ENCODE measurements at regions not wholly inside any gene's neighbourhood (a gene's known extent, or its start where the extent isn't known, plus 50 kb on each side); places are given as distances from the start of the nearest gene placed in this dataset.

DNA sequence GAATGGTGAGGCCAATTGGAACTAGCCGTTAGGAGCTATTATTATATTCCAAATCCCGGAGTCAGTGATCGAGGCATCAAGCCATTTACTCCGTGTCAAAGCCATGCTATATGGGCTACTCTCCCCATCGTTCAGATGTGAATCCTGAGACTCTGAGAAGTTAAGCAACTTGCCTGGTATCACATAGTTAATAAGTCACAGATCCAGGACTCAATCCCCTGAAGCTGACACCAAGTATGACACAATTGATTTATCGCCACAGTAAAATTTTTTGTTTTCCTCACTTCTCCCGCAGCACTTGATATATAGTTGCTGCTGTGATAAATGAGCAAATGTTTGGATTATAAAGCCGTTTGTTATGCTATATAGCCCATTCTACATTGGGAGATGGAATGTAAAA lies 50.8 kb upstream of the TSHZ2 start:
- DNase-seq = no peak

DNA sequence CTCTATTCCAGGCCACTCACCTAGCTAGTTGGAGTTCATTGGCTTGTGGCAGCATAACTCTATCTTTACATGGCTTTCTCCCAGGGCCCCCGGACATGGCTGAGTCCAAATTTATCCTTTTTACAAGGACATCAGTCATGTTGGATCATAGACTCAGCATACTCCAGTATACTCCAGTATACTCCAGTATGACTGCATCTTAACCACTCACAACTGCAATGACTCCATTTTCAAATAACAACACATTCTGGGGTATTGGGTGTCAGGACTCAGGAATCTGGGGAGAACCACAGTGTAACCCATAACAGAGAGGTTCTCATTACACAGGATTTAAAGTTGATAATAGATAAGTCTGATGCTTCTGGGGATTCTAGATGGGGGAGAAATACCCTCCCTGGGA lies 53.8 kb upstream of the TSHZ2 start:
- no peak for DNase-seq

DNA sequence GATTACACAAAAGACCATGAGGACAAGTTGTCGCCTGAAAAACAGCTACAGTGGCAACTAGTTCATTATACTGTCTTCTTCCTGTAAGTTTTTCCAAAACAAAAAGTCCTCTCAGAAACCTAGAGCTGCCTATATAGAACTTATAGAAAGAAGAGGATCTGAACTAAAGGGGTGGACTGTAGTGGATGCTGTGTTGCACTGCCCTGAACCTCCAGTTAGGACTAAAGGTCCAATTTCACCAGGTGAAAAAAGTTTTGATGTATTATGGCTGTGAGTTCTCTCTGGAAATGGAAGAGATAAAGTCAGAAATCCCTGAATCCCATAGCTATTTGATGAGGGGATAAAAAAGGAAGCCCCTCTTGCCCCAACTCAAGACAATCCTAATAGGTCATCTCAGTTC lies 56.6 kb upstream of the TSHZ2 start:
- DNase-seq = no peak

DNA sequence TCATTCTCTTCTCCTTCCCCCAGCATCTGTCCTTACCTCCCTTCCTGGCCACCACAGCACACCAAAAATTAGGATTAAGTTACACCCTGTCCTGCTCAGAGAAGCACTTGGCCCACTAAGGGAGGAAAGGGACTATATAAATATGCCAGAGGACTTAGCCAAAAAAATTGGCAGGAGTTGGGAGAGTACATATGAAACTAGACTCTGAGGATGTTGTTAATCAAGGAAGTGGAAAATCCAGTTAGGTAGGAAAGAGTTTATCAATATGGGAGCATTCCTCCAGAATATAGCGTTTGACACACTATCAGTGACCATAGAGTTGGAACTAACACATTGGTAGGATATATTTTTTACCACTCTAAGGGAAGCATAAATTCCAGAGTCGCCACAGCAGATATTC lies 57.3 kb upstream of the TSHZ2 start:
- no peak for DNase-seq

DNA sequence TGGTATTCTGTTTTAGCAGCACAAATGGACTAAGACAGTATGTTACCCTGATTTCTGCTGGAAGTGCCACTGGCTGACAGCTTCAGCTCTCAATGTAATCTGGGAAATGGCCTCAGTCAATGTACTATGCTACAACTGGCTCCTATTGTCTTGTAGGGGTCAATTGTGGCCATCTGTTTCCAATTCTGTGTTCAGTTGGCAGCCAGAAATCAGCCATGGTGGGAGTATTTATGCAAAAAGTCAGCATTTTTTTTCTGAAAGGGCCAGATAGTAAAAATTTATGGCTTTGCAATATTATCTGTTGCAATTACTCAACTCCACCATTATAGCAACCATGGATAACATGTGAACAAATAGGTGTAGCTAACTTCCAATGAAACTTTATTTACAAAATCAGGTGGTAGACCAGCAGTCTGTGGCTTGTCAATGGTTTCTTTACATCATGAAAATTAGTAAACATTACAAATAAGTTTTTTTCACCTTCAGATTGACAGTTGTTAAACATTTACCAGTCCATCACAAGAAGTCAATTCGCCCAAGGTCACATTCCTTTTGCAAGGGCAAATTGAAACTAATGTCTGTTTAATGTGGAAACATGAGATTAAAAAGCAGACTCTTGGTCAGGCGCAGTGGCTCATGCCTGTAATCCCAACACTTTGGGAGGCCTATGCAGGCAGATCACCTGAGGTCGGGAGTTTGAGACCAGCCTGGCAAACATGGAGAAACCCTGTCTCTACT lies 58.3 kb upstream of the TSHZ2 start:
- DNase-seq = no peak

DNA sequence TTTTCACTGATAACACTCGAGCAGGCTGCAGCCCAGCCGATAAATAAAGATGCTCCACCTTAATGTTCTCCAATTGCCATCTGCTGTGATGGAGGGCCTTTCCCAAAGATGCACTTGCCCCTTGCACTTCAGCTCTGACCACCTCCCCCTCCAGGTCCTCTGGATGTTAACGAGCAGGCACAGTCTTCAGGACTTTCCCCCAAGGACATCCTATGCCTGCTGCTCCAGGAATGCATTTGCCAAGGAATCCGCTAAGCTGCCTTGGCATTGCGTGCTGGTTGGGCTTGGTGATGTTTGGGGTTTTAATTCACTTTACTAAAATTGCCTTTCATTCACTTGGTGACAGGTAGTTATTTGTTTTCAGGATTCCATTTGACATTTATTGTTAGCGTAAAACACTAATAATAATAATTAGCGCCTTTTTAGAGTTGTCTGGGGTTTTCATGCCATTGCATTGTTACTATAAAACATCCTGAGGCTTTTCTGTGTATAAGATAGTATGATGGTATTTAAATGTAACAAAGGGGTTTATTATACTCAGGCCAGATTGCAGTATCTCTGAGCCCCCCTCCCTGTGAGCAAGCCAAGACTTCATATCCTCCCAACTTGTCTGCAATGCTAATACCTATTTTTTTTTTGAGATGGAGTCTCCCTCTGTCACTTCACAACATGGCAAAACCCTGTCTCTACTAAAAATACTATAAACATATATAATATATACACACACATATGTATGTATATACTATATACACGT lies 66.7 kb upstream of the TSHZ2 start:
- DNase-seq = no peak

DNA sequence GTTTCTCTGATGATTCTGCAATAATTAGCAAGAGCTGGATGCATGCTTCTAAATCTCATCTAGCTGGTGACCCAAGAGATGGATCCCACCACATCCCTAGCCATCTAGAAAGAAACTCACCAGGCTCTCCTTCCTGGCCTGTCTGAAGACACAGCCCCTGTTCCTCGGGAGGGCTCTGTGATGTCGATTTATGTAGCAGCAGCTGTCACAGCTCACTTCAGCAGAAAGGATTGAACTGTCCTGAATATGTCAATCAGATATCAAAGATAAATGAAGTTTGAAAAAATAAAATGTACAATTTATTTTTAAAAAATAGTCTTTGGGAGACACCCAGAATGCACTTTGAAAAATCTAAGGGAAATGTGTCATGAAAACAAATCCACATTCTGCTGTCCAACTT lies 67.3 kb upstream of the TSHZ2 start:
- no peak for DNase-seq

DNA sequence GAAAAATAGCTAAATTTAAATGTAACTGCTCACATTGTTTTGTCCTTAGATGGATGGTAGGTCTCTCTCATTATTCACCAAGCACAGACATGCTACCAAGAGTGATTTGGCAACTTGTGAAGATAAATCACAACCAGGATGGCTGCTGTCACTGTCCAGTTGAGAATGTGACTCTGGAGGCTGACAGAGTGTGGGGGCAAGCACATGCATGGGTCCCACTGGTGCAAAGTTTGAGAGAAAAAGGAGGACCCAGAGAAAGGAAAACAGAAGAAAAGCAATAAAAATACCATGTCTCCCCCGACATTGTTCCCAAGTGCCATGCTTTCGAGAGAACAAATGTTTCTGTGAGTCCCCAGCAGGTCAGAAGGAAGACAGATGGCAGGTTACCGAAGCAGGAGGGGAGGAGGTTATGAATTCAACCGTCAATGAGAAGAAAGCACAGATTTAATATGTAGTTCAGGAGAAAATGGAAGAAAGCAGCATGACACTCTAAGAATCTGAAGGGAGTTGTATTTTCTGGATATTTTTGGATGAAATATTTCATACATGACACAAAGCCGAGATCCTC lies 73.0 kb upstream of the TSHZ2 start:
- no peak for DNase-seq

DNA sequence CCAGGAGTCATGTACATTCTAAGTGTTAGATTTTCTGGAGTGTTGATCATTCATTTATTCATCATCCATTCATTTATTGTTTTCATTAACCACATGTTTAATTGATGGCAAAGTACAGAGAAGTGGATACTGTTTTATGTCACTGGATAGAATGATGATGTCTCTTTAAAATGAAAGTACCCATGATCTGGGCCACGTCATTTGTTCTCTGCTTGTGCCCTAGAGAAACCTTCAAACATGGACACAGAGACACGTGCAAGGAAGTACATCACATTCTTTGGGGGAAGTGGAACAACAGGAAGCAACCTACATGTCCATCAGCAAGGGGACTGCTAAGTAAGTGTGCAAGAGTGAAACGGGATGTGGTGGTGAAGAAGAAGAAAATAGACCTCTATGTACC lies 75.8 kb upstream of the TSHZ2 start:
- no peak for DNase-seq

DNA sequence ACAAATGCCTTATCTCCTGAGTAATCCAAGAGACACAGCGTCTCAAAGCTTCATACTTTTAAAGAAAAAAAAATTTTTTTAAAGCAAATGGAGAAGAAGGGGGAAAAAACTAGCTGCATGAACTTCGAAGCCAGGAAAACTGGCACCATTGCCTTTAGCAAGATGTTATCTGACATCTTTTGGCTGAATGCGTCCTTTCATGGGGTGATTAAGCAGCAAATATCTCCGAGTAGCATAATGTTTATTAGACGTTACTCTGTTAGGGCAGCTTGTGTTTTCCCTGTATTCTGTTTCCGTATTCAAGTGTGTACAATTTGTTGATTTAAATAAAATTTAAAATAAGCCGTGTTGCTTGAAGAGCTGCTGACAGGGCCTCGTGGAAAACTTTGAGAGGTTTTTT lies 76.5 kb upstream of the TSHZ2 start:
- no peak for DNase-seq

DNA sequence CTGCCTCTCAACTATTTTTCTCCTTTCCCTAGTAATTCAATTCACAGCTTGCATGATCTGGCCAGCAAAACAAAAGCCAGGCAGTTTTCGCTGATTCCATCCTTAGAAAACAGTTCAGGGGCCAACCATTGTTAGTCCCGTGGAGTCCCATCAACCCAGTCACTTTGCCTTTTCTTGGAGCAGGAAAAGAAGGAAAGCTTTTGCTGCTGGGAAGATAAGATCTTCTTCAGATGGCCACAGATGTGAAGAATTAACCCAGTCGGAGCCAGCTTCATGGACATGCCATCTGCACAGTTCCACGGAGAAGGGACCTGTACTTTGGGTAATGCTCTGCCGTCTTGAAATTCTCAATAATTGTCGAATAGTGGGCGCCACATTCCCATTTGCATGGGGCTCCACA lies 76.9 kb upstream of the TSHZ2 start:
- DNase-seq = no peak

DNA sequence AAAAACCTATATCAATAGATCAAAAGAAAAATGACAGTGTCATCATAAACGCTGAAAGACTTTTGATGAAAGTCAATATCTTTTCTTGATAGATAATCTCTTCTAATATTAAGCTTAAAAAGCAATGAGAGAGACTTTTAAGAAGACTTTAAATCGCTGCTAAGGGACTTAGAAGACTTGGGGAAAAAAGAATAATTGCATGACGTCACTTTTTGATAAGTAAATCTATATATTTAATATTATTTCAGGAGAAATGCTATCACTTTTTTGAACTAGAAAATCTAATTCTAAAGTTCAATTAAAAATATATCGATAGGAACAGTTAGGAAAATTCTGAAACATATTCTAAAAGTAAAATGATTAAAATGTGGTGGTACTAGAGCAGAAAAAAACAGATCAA lies 78.7 kb upstream of the TSHZ2 start:
- DNase-seq = no peak

DNA sequence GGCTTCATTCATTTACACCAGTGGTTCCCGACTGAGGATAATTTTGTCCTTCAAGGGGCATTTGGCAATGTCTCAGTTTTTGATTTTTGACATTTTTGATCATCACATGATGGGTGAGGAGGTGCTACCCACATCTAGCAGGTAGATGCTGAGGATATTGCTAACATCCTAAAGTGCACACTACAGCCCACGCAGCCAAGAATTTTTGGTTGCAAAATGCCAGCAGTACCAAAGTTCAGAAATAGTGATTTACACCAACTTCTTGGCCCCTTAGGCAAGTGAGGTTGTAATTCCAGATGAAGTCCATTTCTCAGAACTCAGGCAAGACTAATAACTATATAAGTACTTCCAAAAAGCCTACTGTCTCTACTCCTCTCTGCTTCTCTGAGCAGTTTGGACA lies 80.1 kb upstream of the TSHZ2 start:
- DNase-seq = no peak

DNA sequence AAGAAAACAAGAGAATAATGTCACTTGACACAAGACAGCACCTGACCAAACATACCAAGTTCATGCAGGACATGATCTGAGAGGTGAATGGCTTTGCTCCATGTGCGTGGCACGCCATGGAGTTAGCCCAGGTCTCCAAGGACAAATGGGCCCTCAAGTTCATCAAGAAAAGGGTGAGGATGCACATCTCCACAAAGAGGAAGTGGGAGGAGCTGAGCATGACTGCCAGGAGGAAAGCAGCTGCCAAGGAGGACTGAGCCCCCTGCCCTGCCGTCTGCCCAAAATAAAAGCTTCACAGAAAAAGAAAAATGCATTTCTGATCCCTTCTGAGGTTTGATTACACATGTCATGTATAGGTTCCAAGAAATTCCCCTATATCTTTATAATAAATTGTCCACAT lies 82.0 kb upstream of the TSHZ2 start:
- DNase-seq = no peak

DNA sequence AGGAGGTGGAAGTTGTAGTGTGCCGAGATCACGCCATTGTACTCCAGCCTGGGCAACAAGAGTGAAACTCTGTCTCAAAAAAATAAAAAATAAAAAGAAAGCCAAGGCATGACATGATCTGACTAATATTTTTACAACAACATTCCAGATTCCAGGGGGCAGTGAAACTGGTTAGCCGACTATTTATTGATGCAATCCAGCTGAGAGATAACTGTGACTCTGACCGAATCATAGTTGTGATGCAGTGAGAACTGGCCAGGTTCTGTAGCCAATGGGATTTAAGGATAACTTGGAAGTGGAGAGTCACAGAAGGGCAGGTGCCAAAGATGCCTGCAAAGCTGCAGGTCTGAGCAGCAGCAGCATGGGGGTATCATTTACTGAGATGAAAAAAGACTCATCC lies 82.9 kb upstream of the TSHZ2 start:
- DNase-seq = no peak

DNA sequence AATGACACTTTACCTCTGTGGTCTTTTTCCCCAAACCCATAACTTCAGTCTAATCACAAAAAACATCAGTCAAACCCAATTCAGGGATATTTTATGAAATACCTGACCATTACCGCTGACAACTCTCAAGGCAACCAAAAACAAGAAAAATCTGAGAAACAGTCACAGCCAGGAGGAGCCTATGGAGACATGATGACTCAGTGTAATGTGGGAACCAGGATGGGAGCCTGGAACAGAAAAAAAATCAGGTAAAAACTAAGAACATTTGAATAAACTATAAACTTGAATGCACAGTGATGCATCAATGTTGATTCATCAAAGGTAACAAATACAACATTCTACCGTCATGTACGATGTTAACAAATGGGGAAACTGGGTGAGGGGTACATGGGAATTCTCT lies 84.1 kb upstream of the TSHZ2 start:
- no peak for DNase-seq

DNA sequence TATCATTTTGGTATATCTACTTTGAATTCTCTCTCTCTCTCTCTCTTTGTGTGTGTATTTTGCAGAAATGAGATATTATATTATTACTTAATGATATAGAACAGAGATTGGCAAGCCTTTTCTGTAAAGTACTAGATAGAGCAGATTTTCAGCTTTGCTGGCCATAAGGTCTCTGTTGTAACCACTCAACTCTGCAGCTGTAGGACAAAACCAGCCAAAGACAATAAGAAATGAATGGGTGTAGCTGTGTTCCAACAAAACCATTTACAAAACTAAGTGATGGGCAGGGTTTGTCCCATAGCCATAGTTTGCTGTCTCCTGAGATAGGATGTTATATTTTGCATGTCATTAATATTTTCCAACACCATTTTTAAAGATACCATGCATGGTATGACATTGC lies 91.2 kb upstream of the TSHZ2 start:
- no peak for DNase-seq

DNA sequence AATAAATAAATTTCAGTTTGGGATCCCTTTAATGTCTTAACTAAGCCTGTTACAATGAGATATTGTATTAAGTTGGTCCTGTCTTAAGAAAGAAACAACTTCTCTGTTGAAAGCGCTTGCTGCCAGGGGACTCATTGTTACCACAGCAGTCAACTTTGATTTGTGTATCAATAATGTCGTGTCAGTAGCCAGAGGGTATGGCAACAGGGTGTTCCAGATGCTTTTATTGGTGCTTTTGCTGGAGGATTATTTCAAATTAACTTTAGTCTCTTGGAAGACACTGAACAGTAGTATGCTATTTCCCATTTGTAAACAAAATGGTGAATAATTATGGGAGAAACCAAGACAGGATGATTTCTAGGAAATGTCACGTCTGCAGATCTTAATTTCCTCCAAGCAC lies 91.9 kb upstream of the TSHZ2 start:
- no peak for DNase-seq

DNA sequence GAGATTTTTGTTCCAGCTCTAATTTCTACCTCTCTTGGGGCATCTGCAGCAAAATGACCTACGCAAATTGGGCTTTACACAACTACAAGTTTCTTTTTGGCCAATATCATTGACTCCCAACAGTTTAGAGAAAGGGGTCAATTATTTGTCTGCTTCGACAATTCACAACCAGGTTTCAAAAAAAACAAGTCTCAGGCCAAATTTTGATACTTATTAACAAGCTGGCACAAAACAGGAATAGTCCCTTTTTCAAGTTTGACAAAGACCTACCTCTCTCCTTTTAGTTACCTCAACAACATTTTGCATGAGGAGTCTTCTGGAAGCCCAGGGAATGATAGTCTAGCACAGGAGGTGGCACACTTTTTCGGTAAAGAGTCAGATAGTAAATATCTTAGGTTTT lies 97.9 kb upstream of the TSHZ2 start:
- DNase-seq = no peak

DNA sequence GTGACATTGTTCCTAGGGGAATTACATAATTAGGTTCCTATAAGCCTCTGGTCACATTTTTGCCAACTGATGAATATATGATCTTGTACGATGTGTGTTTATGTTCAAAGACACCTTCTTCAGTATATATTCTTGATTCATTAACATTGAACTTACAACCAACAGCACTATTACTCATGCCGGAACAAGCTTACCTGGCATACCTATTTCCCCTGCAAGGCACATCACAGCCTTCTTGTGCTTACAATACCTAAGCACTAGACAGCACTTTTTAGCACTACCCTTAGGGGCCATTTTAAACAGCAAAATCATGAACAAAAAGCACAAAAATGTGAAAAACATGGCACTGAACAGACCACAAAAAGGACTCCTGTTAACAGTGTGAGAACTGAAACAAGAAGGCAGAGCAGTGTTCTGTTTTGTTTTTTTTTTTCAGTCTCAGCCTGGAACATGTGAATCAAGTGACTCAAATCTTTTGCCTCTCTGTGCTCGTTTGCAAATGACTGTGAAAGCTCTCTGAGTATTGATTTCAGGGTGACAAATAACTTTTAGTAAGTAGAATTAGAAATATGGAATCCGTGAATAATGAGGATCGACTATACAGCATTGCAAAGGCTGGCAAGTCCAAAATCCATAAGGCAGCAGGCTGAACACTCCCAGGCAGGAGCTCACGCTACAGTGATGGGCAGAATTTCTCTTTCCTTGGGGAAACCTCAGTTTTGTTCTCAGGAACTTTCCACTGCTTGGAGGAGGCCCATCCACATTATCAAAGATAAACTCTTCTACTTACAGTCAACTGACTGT lies 102.3 kb upstream of the TSHZ2 start:
- DNase-seq = no peak

DNA sequence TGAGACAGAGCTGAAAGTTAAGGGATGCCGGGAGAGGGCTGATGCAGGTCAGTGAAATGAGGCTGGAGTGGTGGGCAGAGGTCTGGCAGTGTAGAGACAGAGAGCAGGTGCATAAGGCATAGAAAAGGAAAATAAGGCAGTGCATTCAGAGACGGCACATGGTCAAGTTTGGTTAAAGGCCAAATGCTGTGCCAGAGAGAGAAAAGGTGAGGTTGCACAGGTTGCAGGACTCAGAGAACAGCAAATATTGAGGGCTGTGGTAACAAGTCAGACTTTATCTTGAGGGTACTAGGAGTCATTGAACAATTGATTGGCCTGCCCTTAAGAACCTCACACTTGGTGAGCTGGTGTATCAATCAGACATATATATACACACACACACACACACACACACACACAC lies 102.9 kb upstream of the TSHZ2 start:
- no peak for DNase-seq

DNA sequence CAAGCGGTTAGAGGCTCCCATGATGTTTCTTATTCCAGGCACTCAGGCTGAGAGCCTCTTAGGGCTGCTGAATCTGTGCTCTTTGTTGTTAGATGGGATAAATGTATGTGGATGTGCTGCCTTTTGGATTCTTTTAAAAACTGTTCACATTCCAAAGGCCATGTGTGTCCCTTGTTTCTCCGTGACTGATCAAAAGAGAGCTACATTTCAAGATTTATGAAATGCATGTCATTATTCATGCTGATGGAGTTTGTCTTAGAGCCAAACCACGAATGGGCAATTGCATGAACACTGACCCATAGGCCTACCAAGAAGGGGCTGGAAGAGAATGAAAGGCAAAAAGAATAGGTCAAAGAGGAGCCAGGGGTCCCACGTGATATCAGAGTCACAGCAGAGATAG lies 104.9 kb upstream of the TSHZ2 start:
- DNase-seq = no peak
